SU-DHL-6 (cell line): ENCODE measurements at regions not wholly inside any gene's neighbourhood (a gene's known extent, or its start where the extent isn't known, plus 50 kb on each side); places are given as distances from the start of the nearest gene placed in this dataset.

ENCODE experiments used
- CTCF ChIP-seq: fragments of 200-600 bp; sonication (generic); IDR thresholded peaks from one replicate; pipeline ENCODE4 v1.5.1; 2017; ENCODE audit warnings: antibody characterized with exemption, mild to moderate bottlenecking, low read length, moderate library complexity; ENCODE audit not compliant: insufficient read depth, poor library complexity, severe bottlenecking
- EZH2phosphoT487 ChIP-seq: fragments of 200-600 bp; sonication (generic), shearing (Covaris generic); conservative IDR thresholded peaks from 2 replicates; pipeline ENCODE4 v1.6.1; 2018; ENCODE audit warnings: mild to moderate bottlenecking, antibody characterized with exemption, low read length, moderate library complexity, mixed read lengths

GRCh38 chr3:31077021-31077601 is 182.7 kb upstream of the GADL1 start:
- no peak for TF ChIP-seq CTCF
- no peak for TF ChIP-seq EZH2phosphoT487
